ENCODE measurements at regions not wholly inside any gene's neighbourhood (a gene's known extent, or its start where the extent isn't known, plus 50 kb on each side); places are given as distances from the start of the nearest gene placed in this dataset.
"Not testable (repeated sequence)": the region's sequence is repeated elsewhere in the genome, so short reads cannot be mapped to it uniquely, and the experiment has no call there.

DNA sequence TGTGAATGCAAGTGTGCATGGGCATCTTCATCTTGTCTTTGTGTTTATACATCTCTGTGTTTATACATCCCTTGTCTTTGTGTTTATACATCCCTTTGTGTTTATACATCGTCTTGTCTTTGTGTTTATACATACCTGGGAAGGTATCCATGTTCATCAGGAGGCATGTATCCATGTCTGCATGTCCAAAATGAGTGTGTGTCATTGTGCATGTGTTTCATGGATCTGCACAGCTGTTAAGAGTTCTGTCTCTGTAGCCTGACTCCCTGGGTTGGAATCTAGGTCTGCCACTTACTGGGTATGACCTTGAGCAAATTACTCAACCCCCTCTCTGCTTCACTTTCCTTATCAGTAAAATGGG is 50.1 kb upstream of the SIRPA start:
- DNase-seq: no peak

DNA sequence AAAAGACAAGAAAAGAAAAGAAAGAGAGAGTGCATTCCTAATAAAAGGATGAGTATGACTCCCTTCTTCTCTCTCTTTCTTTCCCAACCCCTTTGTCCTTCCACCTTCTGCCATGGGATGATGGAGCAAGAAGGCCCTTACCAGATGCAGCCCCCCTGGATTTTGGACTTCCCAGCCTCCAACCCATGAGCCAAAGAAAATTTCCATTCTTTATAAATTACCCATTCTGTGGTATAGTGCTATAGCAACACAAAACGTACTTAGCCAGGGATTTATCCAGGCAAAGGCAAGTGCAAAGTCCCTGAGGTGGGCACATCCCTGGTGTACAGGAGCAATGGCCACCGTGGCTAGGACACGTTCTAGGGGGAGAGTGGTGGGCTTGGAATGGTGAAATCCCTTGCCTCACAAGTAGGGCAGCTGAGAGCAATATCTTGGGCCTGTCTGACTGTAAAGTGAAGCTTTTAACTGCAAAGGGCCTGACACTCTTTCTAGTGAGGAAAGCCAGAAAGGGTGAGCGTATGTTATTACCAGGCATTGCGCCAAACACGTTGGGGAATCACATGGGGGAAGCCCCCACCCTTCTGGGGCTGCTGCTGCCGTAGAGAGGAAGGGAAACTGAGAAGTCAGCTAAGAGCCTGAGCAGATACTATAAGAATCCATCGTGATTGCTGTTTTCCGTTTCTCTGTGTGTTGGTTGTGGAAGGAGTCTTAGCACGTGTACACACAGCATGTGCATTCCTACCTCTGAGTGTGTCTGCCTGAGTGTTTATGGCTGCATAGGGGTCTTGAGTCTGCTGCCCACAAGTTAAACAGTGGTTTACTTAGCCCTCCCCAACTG is 50.7 kb upstream of the SIRPA start:
- no peak for DNase-seq

DNA sequence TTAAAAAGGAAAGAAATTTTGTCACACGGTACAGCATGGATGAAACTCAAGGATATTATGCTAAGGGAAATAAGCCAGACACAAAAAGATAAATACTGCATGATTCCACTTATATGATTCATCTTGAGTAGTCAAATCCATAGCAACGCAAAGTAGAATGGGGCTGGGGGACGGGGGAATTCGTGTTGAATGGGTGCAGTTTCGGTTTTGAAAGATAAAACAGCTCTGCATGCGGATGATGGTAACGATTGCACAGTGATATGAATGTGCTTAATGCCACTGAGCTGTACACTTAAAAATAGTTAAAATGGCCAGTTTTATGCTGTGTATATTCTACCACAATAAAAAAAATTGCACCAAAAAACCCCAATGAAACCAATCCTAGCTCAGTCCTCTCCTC is 52.9 kb upstream of the SIRPA start:
- no peak for DNase-seq

DNA sequence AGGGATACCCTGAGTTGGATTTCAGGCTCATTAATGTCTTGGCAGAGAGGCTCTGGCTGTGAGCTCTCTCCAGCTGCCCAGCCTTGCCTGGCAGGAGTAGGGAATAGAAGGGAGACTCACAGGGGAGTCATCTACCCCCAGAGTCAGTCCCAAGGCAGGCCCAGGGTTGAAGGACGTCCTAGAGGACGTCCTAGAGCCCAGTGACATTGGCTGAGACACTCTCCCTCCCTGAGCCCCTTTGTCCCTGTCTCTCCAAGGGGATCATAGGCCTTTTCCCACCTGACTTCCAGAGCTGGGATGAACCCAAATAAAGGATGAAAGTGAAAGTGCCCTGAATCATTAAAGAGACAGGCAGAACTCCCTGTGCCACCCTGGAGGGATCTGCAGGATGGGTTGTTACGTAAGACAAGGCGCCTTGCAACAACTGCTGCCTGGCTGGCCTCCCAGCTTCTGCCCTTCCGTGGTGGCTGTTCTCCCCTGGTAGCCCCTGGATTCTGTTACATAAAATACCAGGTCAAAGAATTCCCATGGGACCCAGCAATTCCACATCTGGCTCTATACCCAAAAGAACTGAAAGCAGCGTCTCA is 53.6 kb upstream of the SIRPA start:
- no peak for DNase-seq

DNA sequence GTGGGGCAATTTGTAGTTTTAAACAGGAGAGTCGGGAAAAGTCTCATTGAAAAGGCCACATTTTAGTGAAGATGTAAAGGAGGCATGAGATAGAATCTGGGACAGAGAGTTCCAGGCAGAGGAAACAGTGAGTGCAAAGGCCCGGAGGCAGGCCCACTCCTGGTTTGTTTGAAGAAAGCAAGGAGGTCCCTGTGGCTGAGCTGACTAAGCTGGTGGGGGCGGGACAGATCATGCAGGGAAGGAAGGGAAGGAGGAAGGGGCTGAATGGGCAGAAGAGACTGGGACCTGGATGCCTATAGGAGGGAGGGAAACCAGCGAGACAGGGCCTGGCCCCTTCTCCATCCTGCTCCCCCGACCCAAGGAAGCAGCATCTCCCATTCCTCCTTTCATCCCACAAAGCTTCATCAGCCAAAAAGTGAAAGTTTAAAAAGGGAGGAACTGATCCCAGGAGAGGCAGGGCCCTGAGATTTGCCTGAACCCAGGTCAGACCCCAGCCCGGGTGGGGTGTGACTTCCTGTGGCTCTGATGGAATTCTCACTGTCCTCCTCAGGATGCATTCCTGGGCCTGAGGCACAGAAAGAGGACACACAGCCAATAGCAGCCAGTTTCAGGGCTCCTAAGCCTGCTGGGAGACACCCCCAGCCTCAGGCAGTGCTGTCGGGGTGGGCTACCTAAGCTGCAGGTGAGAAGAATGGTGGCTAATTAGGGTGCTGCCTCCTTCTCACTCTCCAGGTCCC is 54.2 kb upstream of the SIRPA start:
- no peak for DNase-seq

DNA sequence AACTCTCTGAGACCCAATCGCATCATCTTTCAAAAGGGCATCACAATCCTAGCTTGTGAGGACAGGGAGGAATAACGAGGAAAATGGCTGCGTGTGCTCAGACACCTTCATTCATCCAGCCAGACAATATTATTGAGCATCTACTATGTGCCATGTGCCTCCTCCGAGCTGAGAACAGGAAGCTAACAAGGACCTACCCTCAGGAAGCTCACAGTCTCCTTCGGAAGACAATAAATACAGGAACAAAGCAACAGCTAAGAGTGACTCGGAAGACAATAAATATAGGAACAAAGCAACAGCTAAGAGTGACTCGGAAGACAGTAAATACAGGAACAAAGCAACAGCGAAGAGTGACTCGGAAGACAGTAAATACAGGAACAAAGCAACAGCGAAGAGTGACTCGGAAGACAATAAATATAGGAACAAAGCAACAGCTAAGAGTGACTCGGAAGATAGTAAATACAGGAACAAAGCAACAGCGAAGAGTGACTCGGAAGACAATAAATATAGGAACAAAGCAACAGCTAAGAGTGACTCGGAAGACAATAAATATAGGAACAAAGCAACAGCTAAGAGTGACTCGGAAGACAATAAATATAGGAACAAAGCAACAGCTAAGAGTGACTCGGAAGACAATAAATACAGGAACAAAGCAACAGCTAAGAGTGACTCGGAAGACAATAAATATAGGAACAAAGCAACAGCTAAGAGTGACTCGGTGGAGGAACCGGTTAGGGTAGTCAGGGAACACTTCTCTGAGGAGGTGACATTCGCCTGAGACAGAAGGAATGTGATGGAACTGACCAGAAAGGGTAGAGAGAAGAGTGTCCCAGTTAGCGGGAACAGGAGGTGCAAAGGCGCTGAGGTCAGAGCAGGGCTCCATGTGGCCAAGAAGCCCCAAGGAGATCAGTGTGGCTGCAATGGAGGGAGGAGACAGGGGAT is 55.6 kb upstream of the SIRPA start:
- DNase-seq: not testable (repeated sequence)

DNA sequence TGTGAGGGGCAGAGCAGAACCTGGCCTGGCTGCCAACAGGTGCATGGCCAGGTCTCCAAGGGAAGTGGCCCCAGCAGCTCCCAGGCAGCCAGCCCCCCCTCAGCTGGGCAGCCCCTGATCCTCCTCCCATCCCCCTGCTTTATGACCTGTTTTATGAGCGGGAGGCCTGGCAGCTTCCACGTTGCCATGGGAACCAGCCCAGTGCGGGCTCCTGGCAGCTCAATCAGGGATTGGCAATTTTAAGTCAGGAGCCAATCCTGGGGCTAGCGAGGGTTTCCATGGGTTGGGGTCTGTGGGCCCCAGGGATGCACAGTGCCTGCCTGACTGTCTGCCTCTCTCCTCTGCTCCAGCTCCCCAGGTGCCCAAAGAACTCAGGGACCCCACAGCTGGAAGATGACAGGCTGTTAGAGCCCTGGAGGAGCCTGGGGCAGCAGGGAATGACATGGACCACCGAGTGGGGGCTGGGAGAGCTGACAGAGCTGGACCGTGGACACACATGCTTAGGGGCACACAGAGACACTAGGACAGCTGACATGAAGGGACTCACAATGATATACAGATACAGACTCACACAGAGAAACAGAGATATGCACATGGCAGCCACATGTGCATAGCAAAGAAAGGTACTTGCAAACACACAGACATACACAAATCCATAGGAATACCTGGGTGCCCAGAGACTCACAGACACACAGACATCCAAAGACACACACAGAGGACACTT is 56.5 kb upstream of the SIRPA start:
- no peak for DNase-seq

DNA sequence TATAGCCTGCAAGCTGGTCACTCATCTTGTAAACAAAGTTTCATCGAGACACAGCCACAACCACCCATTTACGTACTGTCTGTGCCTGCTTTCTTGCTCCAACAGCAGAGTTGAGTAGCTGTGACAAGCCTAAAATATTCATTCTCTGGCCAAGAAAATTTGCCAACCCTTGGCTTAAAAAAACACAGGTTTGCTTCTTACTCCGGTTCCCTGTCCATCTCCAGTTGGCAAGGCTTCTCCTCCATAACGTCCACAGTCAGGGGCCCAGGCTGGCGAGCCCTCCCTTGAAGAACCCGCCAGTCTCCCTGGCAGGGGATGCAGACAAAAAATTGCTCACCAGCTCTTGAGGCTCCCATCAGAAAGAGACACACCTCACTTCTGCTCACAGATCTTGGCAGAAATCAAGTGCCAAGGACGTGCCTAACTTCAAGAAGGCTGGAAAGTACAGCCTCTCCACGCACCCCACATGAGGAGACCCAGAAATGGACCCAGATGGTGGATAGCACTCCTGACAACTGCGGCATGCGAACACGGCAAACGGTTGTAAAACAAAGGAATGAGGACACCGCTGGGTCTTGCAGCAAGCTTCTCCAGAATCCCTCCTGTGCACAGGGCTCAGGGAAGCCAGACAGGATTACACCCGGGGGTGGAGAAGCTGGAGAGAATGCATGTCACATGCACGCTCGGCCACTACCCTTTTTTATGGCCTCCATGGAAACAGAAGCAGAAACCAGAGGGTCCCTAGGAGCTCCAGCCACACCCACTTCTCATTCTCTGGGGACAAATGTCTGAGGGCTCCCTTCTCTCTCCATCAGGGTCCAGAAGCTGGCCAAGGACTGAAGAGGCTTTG is 59.8 kb upstream of the SIRPA start:
- no peak for DNase-seq

DNA sequence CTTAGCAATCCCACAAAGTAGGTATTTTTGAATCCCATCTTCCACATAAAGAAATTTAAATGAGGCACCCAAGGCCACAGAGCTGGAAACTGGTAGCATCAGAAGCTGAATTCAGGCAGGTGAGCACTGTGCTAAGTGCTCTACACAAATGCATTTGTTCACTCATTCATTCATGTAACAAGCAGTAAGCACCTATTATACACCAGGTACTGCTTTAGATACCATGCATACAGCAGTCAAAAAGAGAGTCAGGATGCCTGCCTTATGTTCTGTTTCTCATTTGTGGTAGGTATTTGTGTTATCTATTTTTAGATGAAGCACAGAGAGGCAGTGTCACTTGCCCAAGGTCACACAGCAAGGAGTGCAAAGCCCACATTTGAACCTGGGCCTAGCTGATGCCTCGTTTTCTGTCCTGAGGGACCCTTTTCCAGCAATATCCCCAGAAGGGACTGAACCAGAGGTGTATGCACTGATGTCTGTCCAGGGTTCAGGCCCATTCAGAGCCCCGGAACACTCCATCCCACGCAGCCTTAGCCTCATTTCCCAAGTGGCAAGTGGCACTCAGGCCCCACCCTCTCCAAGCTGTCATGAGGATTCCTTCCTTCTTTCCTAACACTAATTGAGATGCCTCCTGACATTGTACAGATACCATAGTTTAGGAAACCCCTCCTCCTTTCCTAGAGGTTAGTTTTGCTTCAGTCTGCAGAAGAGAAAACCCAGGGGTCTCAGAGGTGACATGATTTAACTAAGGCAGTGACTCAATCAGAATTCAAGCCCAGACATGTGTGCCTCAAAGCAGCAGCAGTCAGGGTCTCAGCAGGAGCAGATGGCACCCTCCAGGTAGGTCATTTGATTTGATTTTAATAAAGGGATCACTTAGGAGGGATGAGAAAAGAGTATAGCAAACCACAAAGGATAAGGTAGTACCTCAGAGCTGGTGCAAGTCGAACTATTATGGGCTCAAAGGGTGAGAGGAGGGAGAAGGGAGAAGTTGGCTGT is 61.2 kb upstream of the SIRPA start:
- DNase-seq: no peak

DNA sequence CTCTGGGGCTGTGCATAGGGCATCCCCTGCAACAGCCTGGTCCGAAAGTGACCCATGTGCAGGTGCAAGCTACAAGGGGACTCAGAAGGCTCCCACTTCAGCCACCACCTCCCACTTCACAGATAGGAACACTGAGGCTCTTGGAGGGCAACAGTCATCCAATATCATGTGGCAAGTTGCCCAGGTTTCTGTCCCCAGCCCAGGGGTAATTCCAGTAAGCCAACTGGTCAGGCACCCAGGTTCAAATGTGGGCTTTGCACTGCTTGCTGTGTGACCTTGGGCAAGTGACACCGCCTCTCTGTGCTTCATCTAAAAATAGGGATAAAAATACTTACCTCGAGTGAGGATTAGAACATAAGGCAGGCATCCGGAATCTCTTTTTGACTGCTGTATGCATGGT is 62.0 kb upstream of the SIRPA start:
- DNase-seq: no peak

DNA sequence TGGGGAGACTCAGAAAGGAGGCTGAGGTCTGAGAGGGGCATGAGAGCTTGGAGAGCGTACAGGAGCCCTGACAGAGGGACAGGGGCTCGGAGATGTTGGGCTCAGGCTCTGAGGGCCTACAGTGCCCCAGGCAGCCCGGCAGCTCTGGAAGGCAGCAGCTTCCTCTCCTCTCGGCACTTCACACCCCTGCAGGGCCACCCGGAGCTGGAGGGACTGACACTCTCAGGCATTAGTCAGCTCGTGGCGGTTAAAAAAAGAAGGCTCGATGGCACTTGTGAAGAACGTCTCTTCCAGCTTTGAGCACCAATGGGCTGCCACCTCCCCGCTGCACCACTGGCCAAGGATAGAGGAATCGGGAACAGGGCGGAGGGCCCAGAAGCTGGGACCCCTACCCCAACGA is 62.6 kb upstream of the SIRPA start:
- DNase-seq: no peak

DNA sequence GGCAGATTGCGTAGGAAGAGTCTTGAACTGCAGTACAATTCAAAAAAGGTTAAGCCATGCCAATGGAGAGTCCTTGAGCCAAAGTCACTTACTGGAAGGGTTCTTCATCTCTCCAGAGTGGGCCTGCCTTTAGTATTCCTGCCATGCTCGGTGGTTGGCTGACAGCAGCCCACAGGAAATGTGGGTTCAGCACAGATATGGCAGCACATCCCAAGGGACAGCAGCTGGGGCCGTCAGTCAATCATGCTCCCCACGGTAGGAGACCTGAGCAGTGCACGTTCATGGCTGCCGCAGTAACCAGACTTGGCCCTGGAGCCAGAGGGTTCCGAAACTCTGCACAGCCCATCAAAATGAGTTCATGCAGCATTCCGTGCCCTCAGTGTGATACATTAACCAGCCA is 63.6 kb upstream of the SIRPA start:
- no peak for DNase-seq

DNA sequence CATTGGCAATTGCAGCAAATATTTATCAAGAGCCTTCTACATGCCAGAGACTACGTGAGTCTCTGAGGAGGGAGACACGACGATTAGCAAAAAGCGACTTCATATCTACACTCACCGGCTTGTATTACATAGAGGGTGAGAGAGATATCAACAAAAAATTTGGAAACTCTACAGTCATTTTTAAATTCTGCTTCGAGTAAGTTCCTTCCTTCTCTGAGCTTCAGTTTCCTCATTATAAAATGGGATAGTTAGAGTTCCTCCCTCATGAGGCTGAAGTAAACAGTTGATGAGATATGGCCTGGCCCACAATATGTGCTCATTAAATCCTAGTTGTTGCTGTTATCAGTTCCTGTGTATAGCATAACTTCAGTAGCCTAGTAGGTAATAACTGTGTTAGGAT is 64.1 kb upstream of the SIRPA start:
- no peak for DNase-seq

DNA sequence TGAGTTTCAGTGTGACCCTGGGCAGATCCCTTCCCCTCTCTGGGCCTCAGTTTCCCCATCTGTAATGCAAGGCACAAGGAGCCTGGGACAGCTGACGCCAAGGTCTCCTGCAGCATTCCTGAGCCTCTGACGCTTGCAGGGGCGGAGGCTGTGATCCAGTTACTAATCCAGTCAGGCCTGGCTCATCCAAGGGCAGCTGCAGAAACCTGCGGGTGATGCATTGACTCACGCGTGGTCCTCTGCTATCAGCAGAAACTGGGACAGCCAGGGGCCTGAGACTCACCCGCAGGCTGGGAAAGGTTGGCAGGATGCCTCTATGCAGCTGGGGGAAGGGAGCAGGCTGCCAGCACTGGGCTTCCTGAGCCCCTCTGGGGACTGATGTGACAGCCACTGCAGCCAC is 65.0 kb upstream of the SIRPA start:
- DNase-seq: no peak

DNA sequence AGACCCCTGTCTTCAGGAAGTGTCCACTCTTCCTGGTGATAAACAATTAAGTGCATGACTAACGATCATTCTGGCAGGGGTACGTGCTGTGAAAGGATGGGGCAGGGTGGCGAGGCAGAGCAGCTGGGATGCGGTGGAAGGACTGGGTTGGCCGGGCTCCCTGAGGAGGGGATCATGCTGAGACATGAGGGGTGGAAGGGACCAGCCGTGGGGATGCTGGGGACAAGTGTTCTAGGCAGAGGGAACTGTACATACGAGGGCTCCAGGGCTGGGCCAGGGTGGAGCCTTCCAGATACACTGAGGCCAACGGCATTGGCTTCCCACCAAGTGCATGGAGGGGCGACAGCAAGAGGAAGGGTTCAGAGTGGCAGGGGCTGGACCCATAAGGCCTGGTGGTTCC is 65.7 kb upstream of the SIRPA start:
- DNase-seq: no peak

DNA sequence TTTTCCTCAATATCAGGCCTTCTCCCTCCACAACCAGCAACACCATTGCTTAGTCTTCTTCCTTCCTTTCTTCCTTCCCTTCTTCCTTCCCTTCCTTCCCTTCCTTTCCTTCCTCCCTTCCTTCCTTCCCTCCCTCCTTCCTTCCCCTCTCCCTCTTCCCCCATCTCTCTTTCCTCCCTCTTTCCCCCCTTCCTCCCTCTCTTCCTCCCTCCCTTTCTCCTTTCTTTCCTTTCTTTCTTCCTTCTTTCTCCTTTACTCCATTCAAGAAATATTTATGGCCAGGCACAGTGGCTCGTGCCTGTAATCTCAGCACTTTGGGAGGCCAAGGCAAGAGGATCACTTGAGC is 66.4 kb upstream of the SIRPA start:
- no peak for DNase-seq

DNA sequence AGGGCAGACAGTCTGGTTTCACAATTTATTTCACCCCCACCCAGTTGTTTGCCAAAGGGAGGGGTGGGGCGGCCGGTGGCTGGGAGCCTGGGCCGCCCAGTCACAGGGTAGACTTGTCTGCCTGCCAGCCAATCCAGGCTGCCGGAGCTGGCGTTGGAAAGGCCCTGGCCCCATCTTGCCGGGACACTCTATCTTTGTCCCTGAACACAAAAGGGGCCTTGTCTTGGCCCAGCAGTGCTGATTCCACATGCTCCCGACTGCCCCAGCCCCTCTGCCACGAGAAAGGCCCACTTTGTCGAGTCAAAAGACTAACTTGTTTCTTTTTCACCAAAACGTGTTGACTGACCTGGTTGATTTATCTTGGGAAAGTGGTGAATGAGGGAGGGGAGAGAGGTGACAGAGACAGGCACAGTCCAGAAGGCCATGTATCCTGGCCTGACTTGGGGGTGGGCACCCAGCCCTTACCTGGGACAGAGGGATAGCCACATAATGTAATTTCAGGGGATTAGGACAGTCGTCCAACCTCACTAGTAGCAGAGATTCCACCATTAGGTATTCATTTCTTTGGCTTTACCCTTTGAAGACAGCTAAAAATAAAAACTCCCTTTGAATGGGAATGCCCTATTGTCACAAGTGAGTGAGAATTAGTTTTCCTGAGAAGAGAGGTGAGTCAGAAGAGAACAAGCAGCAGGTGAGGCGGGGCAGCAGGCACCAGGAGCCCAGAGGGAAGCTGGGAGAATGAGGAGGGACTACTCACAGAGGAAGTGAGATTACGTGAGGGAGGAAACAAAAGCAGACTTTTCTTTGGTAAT is 67.0 kb upstream of the SIRPA start:
- DNase-seq: no peak

DNA sequence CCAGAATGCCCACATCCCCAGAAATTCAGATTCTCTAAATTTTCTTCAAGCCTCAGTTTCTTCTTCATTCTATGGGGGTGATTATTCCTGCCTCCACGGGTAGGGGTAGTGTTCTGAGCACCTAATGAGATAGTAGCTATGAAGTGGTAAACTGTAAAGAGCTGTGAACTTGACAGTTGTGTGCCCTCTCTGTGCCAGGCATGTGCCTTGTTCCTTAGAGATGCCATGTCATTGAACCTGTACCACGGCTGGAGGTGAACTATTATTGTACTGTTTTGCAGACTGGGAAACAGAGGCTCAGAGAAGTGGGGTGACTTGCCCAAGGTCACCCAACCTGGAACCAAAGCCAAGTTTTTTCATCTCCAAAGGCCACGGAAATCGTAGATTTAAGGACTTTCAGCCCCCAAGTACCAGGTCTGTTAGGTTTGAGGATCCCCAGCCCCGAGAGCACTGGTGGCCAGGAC is 67.7 kb upstream of the SIRPA start:
- no peak for DNase-seq

DNA sequence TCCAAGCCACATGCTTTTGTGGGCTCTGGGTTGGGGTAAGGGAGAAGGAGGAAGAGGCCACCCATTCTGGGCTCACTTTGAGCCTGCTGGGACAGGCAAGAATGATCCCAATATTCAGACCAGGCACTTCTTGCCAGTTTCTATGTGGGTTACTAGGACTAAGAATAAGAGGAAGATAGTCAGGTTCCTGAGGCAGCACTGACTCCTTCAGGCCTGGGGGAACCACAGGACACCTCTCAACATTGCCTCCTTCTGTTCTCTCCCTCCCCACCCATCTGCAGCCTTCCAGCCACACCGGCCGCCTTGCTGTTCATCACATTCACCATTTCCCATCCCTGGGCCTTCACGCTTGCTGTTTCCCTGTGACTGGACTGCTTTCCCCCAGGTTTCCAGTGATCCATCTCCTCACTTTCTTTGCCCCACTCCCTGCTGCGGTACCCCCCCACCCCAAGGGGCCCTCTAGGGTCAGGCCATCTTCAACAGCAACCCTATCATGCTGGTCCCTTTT is 69.2 kb upstream of the SIRPA start:
- DNase-seq: no peak

Data from NCI-H2107 (cell line).